OCI-LY1 (cell line): ENCODE measurements at regions not wholly inside any gene's neighbourhood (a gene's known extent, or its start where the extent isn't known, plus 50 kb on each side); places are given as distances from the start of the nearest gene placed in this dataset.

ENCODE experiments used
- H2AFZ ChIP-seq: fragments of 200-600 bp; sonication (generic), shearing (Covaris generic); 2 replicates; pipeline ENCODE4 v1.6.0; 2014; ENCODE audit warnings: antibody characterized with exemption, mild to moderate bottlenecking, low read length
- H3F3A ChIP-seq: fragments of 200-600 bp; sonication (generic), shearing (Covaris generic); 2 replicates; pipeline ENCODE4 v1.6.0; 2014; ENCODE audit warnings: mild to moderate bottlenecking, antibody characterized with exemption, low read length, moderate library complexity; ENCODE audit not compliant: insufficient read depth
- H3K27ac ChIP-seq: fragments of 200-600 bp; sonication (generic); 2 replicates; pipeline ENCODE4 v1.5.1; 2014; ENCODE audit warnings: low read length, mixed run types, mild to moderate bottlenecking, low read depth; ENCODE audit not compliant: poor library complexity, severe bottlenecking
- H3K27me3 ChIP-seq: fragments of 200-600 bp; sonication (generic); 2 replicates; pipeline ENCODE4 v1.6.0; 2014; ENCODE audit warnings: antibody characterized with exemption, mild to moderate bottlenecking, low read length, moderate library complexity; ENCODE audit not compliant: insufficient read depth
- H3K36me3 ChIP-seq: fragments of 200-600 bp; sonication (generic); 2 replicates; pipeline ENCODE4 v1.6.1; 2014; ENCODE audit warnings: mild to moderate bottlenecking, antibody characterized with exemption, low read length, moderate library complexity, mixed read lengths; ENCODE audit not compliant: insufficient read depth
- H3K4me1 ChIP-seq: fragments of 200-600 bp; sonication (generic); 2 replicates; pipeline ENCODE4 v1.5.1; 2014; ENCODE audit warnings: mild to moderate bottlenecking, low read length, moderate library complexity; ENCODE audit not compliant: insufficient read depth, severe bottlenecking
- H3K4me2 ChIP-seq: fragments of 200-600 bp; sonication (generic), shearing (Covaris generic); 2 replicates; pipeline ENCODE4 v1.6.1; 2014; ENCODE audit warnings: low read length
- H3K4me3 ChIP-seq: fragments of 200-600 bp; sonication (generic); 2 replicates; pipeline ENCODE4 v1.5.1; 2014; ENCODE audit warnings: low read length, low read depth, mild to moderate bottlenecking, mixed read lengths; ENCODE audit not compliant: poor library complexity, severe bottlenecking
- H3K79me2 ChIP-seq: fragments of 200-600 bp; shearing (Covaris generic); 2 replicates; pipeline ENCODE4 v1.6.1; 2016; ENCODE audit warnings: mixed run types, low read length, mixed read lengths; ENCODE audit not compliant: insufficient read depth
- H3K9ac ChIP-seq: fragments of 200-600 bp; sonication (generic), shearing (Covaris generic); 2 replicates; pipeline ENCODE4 v1.6.1; 2014; ENCODE audit warnings: mild to moderate bottlenecking, low read length, mixed read lengths
- H3K9me2 ChIP-seq: fragments of 200-600 bp; sonication (generic), shearing (Covaris generic); 2 replicates; pipeline ENCODE4 v1.6.1; 2014; ENCODE audit warnings: low read depth, mild to moderate bottlenecking, low read length, mixed read lengths
- H3K9me3 ChIP-seq: fragments of 200-600 bp; shearing (Covaris generic); 2 replicates; pipeline ENCODE4 v1.6.1; 2014; ENCODE audit warnings: low read length, mixed read lengths
- H4K20me1 ChIP-seq: fragments of 200-600 bp; sonication (generic), shearing (Covaris generic); 2 replicates; pipeline ENCODE4 v1.6.0; 2016; ENCODE audit warnings: mild to moderate bottlenecking, low read length; ENCODE audit not compliant: insufficient read depth
- CTCF ChIP-seq: fragments of 200-600 bp; sonication (generic), shearing (Covaris generic); IDR thresholded peaks from 2 replicates; pipeline ENCODE4 v1.5.1; 2017; ENCODE audit warnings: mild to moderate bottlenecking, antibody characterized with exemption, low read length, moderate library complexity, mixed read lengths
- EZH2 ChIP-seq: fragments of 200-600 bp; sonication (generic), shearing (Covaris generic); IDR thresholded peaks from 2 replicates; pipeline ENCODE4 v1.8.0; 2017; ENCODE audit warnings: borderline replicate concordance, mixed run types, mild to moderate bottlenecking, antibody characterized with exemption, low read length, moderate library complexity, mixed read lengths

GRCh38 chr20:19907326-19908056, 109.7 kb upstream of the NAA20 start:
- Histone ChIP-seq H3K27ac (no peak overlapping the region), H3K4me1 (no peaks in the 10 kb centered on the region), H3K9me3 (no peaks in the 10 kb centered on the region), H3K9me2 (no peaks in the 10 kb centered on the region), H3K4me2 (no peak overlapping the region), H3F3A (no peaks in the 10 kb centered on the region), H3K79me2 (no peaks in the 10 kb centered on the region), H3K4me3 (no peak overlapping the region), H3K9ac (no peak overlapping the region), H2AFZ (no peak overlapping the region), H3K36me3 (no peaks in the 10 kb centered on the region), H4K20me1 (no peaks in the 10 kb centered on the region), H3K27me3 (no peaks in the 10 kb centered on the region)
- no peak for TF ChIP-seq EZH2
- no peak for TF ChIP-seq CTCF

GRCh38 chr20:19908576-19908975, 108.6 kb upstream of the NAA20 start:
- no peak overlapping the region for H3K27ac ChIP-seq
- TF ChIP-seq EZH2 (no peak), CTCF (no peak)

GRCh38 chr20:19909725-19910124, 107.4 kb upstream of the NAA20 start:
- no peaks in the 10 kb centered on the region for H3K79me2 ChIP-seq
- H3K9ac ChIP-seq: no peak overlapping the region
- H3F3A ChIP-seq: no peaks in the 10 kb centered on the region
- H2AFZ ChIP-seq: no peak overlapping the region
- H3K4me1 ChIP-seq: no peaks in the 10 kb centered on the region
- H3K36me3 ChIP-seq: no peaks in the 10 kb centered on the region
- TF ChIP-seq EZH2: no peak
- no peak for TF ChIP-seq CTCF
- H3K27ac ChIP-seq: no peak overlapping the region
- H3K9me3 ChIP-seq: no peaks in the 10 kb centered on the region
- no peak overlapping the region for H3K4me3 ChIP-seq
- no peaks in the 10 kb centered on the region for H3K27me3 ChIP-seq
- no peaks in the 10 kb centered on the region for H3K9me2 ChIP-seq
- H3K4me2 ChIP-seq: no peak overlapping the region
- H4K20me1 ChIP-seq: no peaks in the 10 kb centered on the region

More at GRCh38 chr20:19908576-19908975, 108.6 kb upstream of the NAA20 start:
- no peak overlapping the region for H3K9ac ChIP-seq
- no peaks in the 10 kb centered on the region for H3K79me2 ChIP-seq
- no peaks in the 10 kb centered on the region for H4K20me1 ChIP-seq
- H3K9me2 ChIP-seq: no peaks in the 10 kb centered on the region
- no peaks in the 10 kb centered on the region for H3K4me1 ChIP-seq
- H3F3A ChIP-seq: no peaks in the 10 kb centered on the region
- H3K27me3 ChIP-seq: no peaks in the 10 kb centered on the region
- H3K9me3 ChIP-seq: no peaks in the 10 kb centered on the region
- H2AFZ ChIP-seq: no peak overlapping the region
- H3K4me2 ChIP-seq: no peak overlapping the region
- no peaks in the 10 kb centered on the region for H3K36me3 ChIP-seq
- H3K4me3 ChIP-seq: no peak overlapping the region
